SK-N-SH treated with all-trans-retinoic acid at 6 μM for 48 hours (cell line): ENCODE measurements at regions not wholly inside any gene's neighbourhood (a gene's known extent, or its start where the extent isn't known, plus 50 kb on each side); places are given as distances from the start of the nearest gene placed in this dataset.

Experiments used
- ATAC-seq: fragments of 200-7000 bp; cut with Tn5 transposase; 3 replicates; pipeline ENCODE4 v1.9.1; 2020; ENCODE audit warnings: mild to moderate bottlenecking, moderate library complexity
- ARNTL ChIP-seq: fragments of 450-650 bp; formaldehyde crosslinking; IDR thresholded peaks from 2 replicates; pipeline ENCODE4 v1.5.0; 2020; ENCODE audit warnings: low read depth, mild to moderate bottlenecking, moderate library complexity, borderline replicate concordance
- BACH2 ChIP-seq: fragments of 250-450 bp; sonication (Bioruptor Pico); IDR thresholded peaks from 2 replicates; pipeline ENCODE4 v1.9.0; 2021; ENCODE audit warnings: mild to moderate bottlenecking, borderline replicate concordance
- CREB5 ChIP-seq: fragments of 250-450 bp; sonication (Bioruptor Pico); IDR thresholded peaks from 2 replicates; pipeline ENCODE4 v1.5.1; 2020; ENCODE audit warnings: low read depth, mild to moderate bottlenecking, moderate library complexity
- CSDC2 ChIP-seq: fragments of 250-450 bp; sonication (Bioruptor Pico); IDR thresholded peaks from 2 replicates; pipeline ENCODE4 v1.5.0; 2020; ENCODE audit warnings: mild to moderate bottlenecking, moderate library complexity
- GLIS3 ChIP-seq: fragments of 250-450 bp; sonication (Bioruptor Pico); IDR thresholded peaks from 2 replicates; pipeline ENCODE4 v1.5.0; 2020; ENCODE audit warnings: mild to moderate bottlenecking, moderate library complexity
- ISL1 ChIP-seq: fragments of 250-450 bp; sonication (Bioruptor Pico); IDR thresholded peaks from 2 replicates; pipeline ENCODE4 v2.1.2; 2022; ENCODE audit warnings: mild to moderate bottlenecking, moderate library complexity
- OSR1 ChIP-seq: fragments of 250-450 bp; sonication (Bioruptor Pico); IDR thresholded peaks from 2 replicates; pipeline ENCODE4 v1.8.0; 2022; ENCODE audit warnings: moderate library complexity, mild to moderate bottlenecking, inconsistent platforms
- PATZ1 ChIP-seq: fragments of 250-450 bp; sonication (Bioruptor Pico); IDR thresholded peaks from 2 replicates; pipeline ENCODE4 v1.8.0; 2020; ENCODE audit warnings: mild to moderate bottlenecking, moderate library complexity, borderline replicate concordance
- POU6F1 ChIP-seq: fragments of 250-450 bp; sonication (Bioruptor Pico); IDR thresholded peaks from 2 replicates; pipeline ENCODE4 v1.8.0; 2021; ENCODE audit warnings: low read depth, mild to moderate bottlenecking, moderate library complexity, borderline replicate concordance
- PPARA ChIP-seq: fragments of 250-450 bp; sonication (Bioruptor Pico); IDR thresholded peaks from 2 replicates; pipeline ENCODE4 v1.5.0; 2020; ENCODE audit warnings: mild to moderate bottlenecking, borderline replicate concordance
- SNAI2 ChIP-seq: fragments of 250-450 bp; sonication (Bioruptor Pico); IDR thresholded peaks from 2 replicates; pipeline ENCODE4 v1.5.0; 2020; ENCODE audit warnings: mild to moderate bottlenecking, moderate library complexity
- TOX ChIP-seq: fragments of 250-450 bp; sonication (Bioruptor Pico); IDR thresholded peaks from 2 replicates; pipeline ENCODE4 v1.8.0; 2021; ENCODE audit warnings: mild to moderate bottlenecking, moderate library complexity, borderline replicate concordance
- TSHZ2 ChIP-seq: fragments of 250-450 bp; sonication (Bioruptor Pico); IDR thresholded peaks from 2 replicates; pipeline ENCODE4 v1.5.0; 2020; ENCODE audit warnings: mild to moderate bottlenecking, moderate library complexity
- ZC3H10 ChIP-seq: fragments of 250-450 bp; sonication (Bioruptor Pico); IDR thresholded peaks from 2 replicates; pipeline ENCODE4 v1.5.1; 2021; ENCODE audit warnings: mild to moderate bottlenecking, moderate library complexity
- ZFP3 ChIP-seq: fragments of 250-450 bp; sonication (Bioruptor Pico); IDR thresholded peaks from 2 replicates; pipeline ENCODE4 v1.5.0; 2020; ENCODE audit warnings: mild to moderate bottlenecking, moderate library complexity
- ZFP30 ChIP-seq: fragments of 450-650 bp; formaldehyde crosslinking; IDR thresholded peaks from 2 replicates; pipeline ENCODE4 v1.5.0; 2022; ENCODE audit warnings: mild to moderate bottlenecking, moderate library complexity
- ZNF565 ChIP-seq: fragments of 450-650 bp; formaldehyde crosslinking; conservative IDR thresholded peaks from 2 replicates; pipeline ENCODE4 v1.5.0; 2020; ENCODE audit warnings: low read depth, mild to moderate bottlenecking, moderate library complexity
- ZNF70 ChIP-seq: fragments of 450-650 bp; formaldehyde crosslinking; IDR thresholded peaks from 2 replicates; pipeline ENCODE4 v1.5.0; 2020; ENCODE audit warnings: mild to moderate bottlenecking, moderate library complexity
- ZNF8 ChIP-seq: fragments of 450-650 bp; formaldehyde crosslinking; IDR thresholded peaks from 2 replicates; pipeline ENCODE4 v1.5.0; 2020; ENCODE audit warnings: mild to moderate bottlenecking, moderate library complexity

- ATAC-seq: no peak
- TF ChIP-seq ZFP3 (no peak), PPARA (CRISPR knock-in tag) (no peak), ZFP30 (CRISPR knock-in tag) (no peak), PATZ1 (CRISPR knock-in tag) (no peak), ZNF8 (no peak)
Observed at GRCh38 chr20:52419205-52419604, 227.6 kb upstream of the ZFP64 start.

GRCh38 chr20:52416953-52417352, 225.4 kb upstream of the ZFP64 start:
- TF ChIP-seq OSR1 (no peak), CSDC2 (CRISPR knock-in tag) (no peak), ISL1 (CRISPR knock-in tag) (no peak), ARNTL (no peak), ZFP3 (no peak), CREB5 (CRISPR knock-in tag) (no peak), ZNF70 (CRISPR knock-in tag) (no peak), ZC3H10 (CRISPR knock-in tag) (no peak), PPARA (CRISPR knock-in tag) (no peak), POU6F1 (CRISPR knock-in tag) (no peak), ZNF8 (no peak), BACH2 (CRISPR knock-in tag) (no peak), ZNF565 (CRISPR knock-in tag) (no peak), SNAI2 (CRISPR knock-in tag) (no peak), TSHZ2 (CRISPR knock-in tag) (no peak), GLIS3 (CRISPR knock-in tag) (no peak), PATZ1 (CRISPR knock-in tag) (no peak)
- ATAC-seq: no peak

- ATAC-seq: no peak
- TF ChIP-seq ISL1 (CRISPR knock-in tag) (no peak), SNAI2 (CRISPR knock-in tag) (no peak), CSDC2 (CRISPR knock-in tag) (no peak), POU6F1 (CRISPR knock-in tag) (no peak), TOX (CRISPR knock-in tag) (no peak)
Observed at GRCh38 chr20:52411611-52412010, 220.0 kb upstream of the ZFP64 start.
